Left ventricle myocardium inferior (tissue), 1 donor: ENCODE measurements at regions not wholly inside any gene's neighbourhood (a gene's known extent, or its start where the extent isn't known, plus 50 kb on each side); places are given as distances from the start of the nearest gene placed in this dataset.

Source experiments
- DNase-seq: peaks from one replicate; pipeline ENCODE4 v3.0.0-alpha.2; 2020
- H3K27ac ChIP-seq: fragments of 200-600 bp; replicated peaks from 2 replicates; pipeline ENCODE4 v1.8.0; 2021
- H3K27me3 ChIP-seq: fragments of 200-600 bp; 2 replicates; pipeline ENCODE4 v1.8.0; 2021; ENCODE audit warnings: low read depth
- H3K36me3 ChIP-seq: fragments of 200-600 bp; 2 replicates; pipeline ENCODE4 v1.8.0; 2021
- H3K4me1 ChIP-seq: fragments of 200-600 bp; 2 replicates; pipeline ENCODE4 v1.8.0; 2021
- H3K4me3 ChIP-seq: fragments of 200-600 bp; 2 replicates; pipeline ENCODE4 v1.8.0; 2021; ENCODE audit warnings: mild to moderate bottlenecking, moderate library complexity
- H3K9me3 ChIP-seq: fragments of 200-600 bp; replicated peaks from 2 replicates; pipeline ENCODE4 v1.8.0; 2021
- intact Hi-C: fragments of 100-400 bp; cut with micrococcal nuclease; formaldehyde crosslinking; loops from one replicate; pipeline ENCODE4 v1.11.0; 2022
- TF ChIP-seq, protein P1 (sequence below): fragments of 200-600 bp; IDR thresholded peaks from 2 replicates; pipeline ENCODE4 v1.8.0; 2021; ENCODE audit warnings: antibody characterized with exemption, mild to moderate bottlenecking, borderline replicate concordance
- donor health status: DM: no; HTN: yes; CAD: no; lungs with severe emphysema.

DNA sequence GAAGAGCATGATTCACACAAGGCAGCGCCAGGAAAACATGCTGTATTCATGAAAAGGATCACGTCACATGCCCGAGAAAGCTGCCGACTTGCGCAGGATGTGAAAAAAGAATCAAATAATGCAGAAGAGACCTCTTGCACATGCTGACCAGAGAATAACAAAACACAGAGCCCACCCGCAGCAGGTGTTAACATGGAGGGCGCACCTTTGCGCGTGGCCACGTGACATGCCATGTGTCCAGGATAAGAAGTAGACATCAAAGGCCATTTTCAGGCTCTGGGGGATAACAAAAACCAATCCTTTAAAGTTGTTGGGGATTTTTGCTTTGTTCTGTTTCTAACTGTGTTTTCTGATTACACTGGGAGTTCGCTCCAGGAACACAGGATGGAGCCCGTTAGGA is 1332.8 kb downstream of the ZPLD1 start:
- no peak overlapping the region for H3K4me3 ChIP-seq
- H3K27ac ChIP-seq: no peak overlapping the region
- intact Hi-C loops: no loop called here
- no peaks in the 10 kb centered on the region for H3K4me1 ChIP-seq
- TF ChIP-seq, protein P1, sequence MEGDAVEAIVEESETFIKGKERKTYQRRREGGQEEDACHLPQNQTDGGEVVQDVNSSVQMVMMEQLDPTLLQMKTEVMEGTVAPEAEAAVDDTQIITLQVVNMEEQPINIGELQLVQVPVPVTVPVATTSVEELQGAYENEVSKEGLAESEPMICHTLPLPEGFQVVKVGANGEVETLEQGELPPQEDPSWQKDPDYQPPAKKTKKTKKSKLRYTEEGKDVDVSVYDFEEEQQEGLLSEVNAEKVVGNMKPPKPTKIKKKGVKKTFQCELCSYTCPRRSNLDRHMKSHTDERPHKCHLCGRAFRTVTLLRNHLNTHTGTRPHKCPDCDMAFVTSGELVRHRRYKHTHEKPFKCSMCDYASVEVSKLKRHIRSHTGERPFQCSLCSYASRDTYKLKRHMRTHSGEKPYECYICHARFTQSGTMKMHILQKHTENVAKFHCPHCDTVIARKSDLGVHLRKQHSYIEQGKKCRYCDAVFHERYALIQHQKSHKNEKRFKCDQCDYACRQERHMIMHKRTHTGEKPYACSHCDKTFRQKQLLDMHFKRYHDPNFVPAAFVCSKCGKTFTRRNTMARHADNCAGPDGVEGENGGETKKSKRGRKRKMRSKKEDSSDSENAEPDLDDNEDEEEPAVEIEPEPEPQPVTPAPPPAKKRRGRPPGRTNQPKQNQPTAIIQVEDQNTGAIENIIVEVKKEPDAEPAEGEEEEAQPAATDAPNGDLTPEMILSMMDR: no peak
- no peaks in the 10 kb centered on the region for H3K36me3 ChIP-seq
- DNase-seq: no peak
- H3K9me3 ChIP-seq: peaks cover 22% of the 10 kb centered on the region
- H3K27me3 ChIP-seq: no peaks in the 10 kb centered on the region

DNA sequence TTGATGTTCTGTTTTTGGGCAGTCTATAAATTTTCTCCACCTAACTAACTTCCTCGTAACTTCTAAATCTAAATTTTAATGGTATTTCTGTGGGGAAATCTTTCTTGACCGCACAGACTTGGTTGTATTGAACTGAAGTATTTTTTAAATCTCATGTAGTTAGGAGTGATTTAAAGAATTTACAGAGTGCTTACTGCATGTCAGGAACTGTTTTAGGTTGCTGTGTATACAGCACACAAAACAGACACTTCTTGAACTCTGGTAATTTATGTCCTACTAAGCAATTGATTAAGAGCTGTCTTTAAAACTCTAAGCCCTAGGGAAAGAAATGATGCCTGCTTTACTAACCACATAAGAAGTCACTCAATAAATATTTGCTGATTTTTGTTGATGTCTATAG is 1350.2 kb downstream of the ZPLD1 start:
- intact Hi-C loops: no loop called here
- H3K4me1 ChIP-seq: no peaks in the 10 kb centered on the region
- H3K4me3 ChIP-seq: no peak overlapping the region
- H3K9me3 ChIP-seq: peaks cover 4% of the 10 kb centered on the region
- TF ChIP-seq, protein P1: no peak
- no peaks in the 10 kb centered on the region for H3K36me3 ChIP-seq
- no peaks in the 10 kb centered on the region for H3K27me3 ChIP-seq
- no peak for DNase-seq
- no peak overlapping the region for H3K27ac ChIP-seq

DNA sequence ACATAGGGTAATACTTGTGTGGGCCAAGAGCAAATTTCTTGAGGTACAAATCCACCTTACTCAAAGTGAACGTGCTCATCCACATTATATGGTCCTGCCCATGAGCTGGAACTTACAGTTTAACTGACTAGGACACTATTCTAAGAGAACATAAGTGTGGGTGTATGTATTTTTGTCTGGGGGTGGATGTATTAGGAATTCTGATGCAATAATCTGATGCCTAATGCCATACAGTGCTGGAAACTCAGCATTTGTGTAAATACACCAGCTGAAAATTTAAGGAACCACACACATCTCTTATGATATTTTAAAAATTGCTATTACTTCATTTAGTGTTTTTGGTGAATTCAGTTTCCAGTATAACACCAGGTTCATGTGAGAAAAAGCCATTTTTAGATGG is 1350.7 kb downstream of the ZPLD1 start:
- H3K27ac ChIP-seq: peak overlapping the region; percentile 53
- H3K4me3 ChIP-seq: no peak overlapping the region
- H3K9me3 ChIP-seq: peaks cover 8% of the 10 kb centered on the region
- no peak for DNase-seq
- intact Hi-C loops: no loop called here
- no peaks in the 10 kb centered on the region for H3K27me3 ChIP-seq
- TF ChIP-seq, protein P1: no peak
- no peaks in the 10 kb centered on the region for H3K4me1 ChIP-seq
- no peaks in the 10 kb centered on the region for H3K36me3 ChIP-seq

DNA sequence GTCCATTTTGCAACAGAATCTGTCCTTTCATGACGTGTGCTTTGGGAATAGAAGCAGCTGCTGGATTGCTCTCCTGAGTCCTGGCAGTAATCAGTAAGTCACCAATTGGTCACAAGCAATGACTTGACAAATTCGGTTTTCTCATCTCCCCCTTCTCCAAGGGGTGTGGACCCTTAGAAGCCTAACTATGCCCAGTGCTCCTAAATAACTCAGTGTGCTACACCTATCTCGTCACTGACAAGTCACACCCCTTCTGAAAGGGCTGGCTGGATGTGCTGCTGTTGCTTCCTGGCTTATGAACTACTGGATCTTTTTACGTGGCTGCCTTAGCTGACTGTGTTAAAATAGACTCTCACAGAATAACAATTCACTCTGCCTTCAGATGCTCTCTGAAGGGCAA is 1351.5 kb downstream of the ZPLD1 start:
- DNase-seq: no peak
- peaks cover 8% of the 10 kb centered on the region for H3K9me3 ChIP-seq
- intact Hi-C loops: no loop called here
- no peaks in the 10 kb centered on the region for H3K36me3 ChIP-seq
- no peaks in the 10 kb centered on the region for H3K4me1 ChIP-seq
- no peaks in the 10 kb centered on the region for H3K27me3 ChIP-seq
- H3K27ac ChIP-seq: peak overlapping the region; percentile 53
- TF ChIP-seq, protein P1: no peak
- no peak overlapping the region for H3K4me3 ChIP-seq

DNA sequence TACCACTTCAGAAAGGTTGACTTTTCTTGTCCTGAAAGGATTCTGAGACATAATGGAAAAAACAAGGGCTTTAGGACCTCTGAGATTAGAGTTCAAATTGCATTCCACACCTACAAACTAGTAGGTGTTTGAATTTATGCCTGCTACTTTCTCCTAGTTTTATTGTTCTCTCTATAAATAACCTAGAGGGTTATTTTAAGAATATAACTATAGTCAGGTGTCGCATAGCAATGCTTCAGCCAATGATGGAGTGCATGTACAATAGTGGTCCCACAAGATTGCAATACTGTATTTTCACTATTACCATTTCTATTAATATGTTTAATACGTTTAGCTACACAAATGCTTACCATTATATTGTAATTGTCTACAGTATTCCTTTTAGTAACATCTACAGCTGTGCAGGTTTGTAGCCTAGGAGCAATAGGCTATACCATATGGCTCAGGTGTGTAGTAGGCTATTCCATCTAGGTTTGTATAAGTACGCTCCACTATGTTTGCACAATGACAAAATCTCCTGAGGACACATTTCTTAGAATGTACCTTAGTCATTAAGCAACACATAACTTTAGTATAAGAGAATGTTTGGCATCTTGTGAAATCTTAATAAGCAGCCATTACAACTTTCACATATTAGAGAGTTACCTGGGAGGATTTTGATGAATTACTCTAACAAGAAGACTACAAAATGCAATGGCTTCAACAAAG is 1352.5 kb downstream of the ZPLD1 start:
- H3K27ac ChIP-seq: peak overlapping the region; percentile 53
- H3K4me3 ChIP-seq: no peak overlapping the region
- no peak for DNase-seq
- H3K27me3 ChIP-seq: no peaks in the 10 kb centered on the region
- H3K4me1 ChIP-seq: no peaks in the 10 kb centered on the region
- H3K9me3 ChIP-seq: peaks cover 8% of the 10 kb centered on the region
- intact Hi-C loops: no loop called here
- H3K36me3 ChIP-seq: no peaks in the 10 kb centered on the region
- TF ChIP-seq, protein P1: no peak
